Stimulated activated CD4-positive, alpha-beta T cell treated with anti-CD3 and anti-CD28 coated beads, TNF-alpha, amount 100 ng/mL, for 48 hours (primary cell): ENCODE measurements at regions not wholly inside any gene's neighbourhood (a gene's known extent, or its start where the extent isn't known, plus 50 kb on each side); places are given as distances from the start of the nearest gene placed in this dataset.

Experiments
- DNase-seq, 3 donors: peaks; one replicate each; pipeline ENCODE4 v3.0.0-alpha.2; 2020; ENCODE audit warnings: low read depth in 3 of 3

- no peak for DNase-seq
Observed at GRCh38 chr7:41878309-41879295, 175.7 kb upstream of the INHBA start.

GRCh38 chr7:41877118-41877517, 174.2 kb upstream of the INHBA start:
- no peak for DNase-seq

GRCh38 chr7:41875513-41875912, 172.6 kb upstream of the INHBA start:
- no peak for DNase-seq

- DNase-seq = no peak
Observed at GRCh38 chr7:41874201-41874785, 171.4 kb upstream of the INHBA start.

- no peak for DNase-seq
Observed at GRCh38 chr7:41873741-41874140, 170.9 kb upstream of the INHBA start.

GRCh38 chr7:41872966-41873365, 170.1 kb upstream of the INHBA start:
- no peak for DNase-seq

GRCh38 chr7:41870461-41871138, 167.7 kb upstream of the INHBA start:
- no peak for DNase-seq

- DNase-seq = no peak
Observed at GRCh38 chr7:41869997-41870396, 167.1 kb upstream of the INHBA start.

GRCh38 chr7:41869596-41869995, 166.7 kb upstream of the INHBA start:
- no peak for DNase-seq

GRCh38 chr7:41869091-41869490, 166.2 kb upstream of the INHBA start:
- no peak for DNase-seq

- no peak for DNase-seq
Observed at GRCh38 chr7:41867639-41868280, 164.9 kb upstream of the INHBA start.

- no peak for DNase-seq
Observed at GRCh38 chr7:41862261-41862660, 159.4 kb upstream of the INHBA start.

- DNase-seq = no peak
Observed at GRCh38 chr7:41861642-41862041, 158.8 kb upstream of the INHBA start.

- no peak for DNase-seq
Observed at GRCh38 chr7:41858201-41858600, 155.3 kb upstream of the INHBA start.

GRCh38 chr7:41855798-41856197, 152.9 kb upstream of the INHBA start:
- no peak for DNase-seq

- DNase-seq = no peak
Observed at GRCh38 chr7:41847606-41848005, 144.7 kb upstream of the INHBA start.

- no peak for DNase-seq
Observed at GRCh38 chr7:41847151-41847550, 144.3 kb upstream of the INHBA start.

- DNase-seq = no peak
Observed at GRCh38 chr7:41842956-41843355, 140.1 kb upstream of the INHBA start.

- DNase-seq = no peak
Observed at GRCh38 chr7:41837916-41838315, 135.0 kb upstream of the INHBA start.

- no peak for DNase-seq
Observed at GRCh38 chr7:41835976-41836530, 133.2 kb upstream of the INHBA start.

GRCh38 chr7:41834805-41835694, 132.2 kb upstream of the INHBA start:
- no peak for DNase-seq
